22Rv1 (cell line): ENCODE measurements at regions not wholly inside any gene's neighbourhood (a gene's known extent, or its start where the extent isn't known, plus 50 kb on each side); places are given as distances from the start of the nearest gene placed in this dataset.

Source experiments
- H3K27ac ChIP-seq: fragments of 450-650 bp; 2 replicates; pipeline ENCODE4 v1.5.1; 2017
- ZFX ChIP-seq: fragments of 450-650 bp; IDR thresholded peaks from 2 replicates; pipeline ENCODE4 v1.6.1; 2017; ENCODE audit warnings: antibody characterized with exemption, borderline replicate concordance
- TF ChIP-seq, protein P1 (sequence below): fragments of 450-650 bp; IDR thresholded peaks from 2 replicates; pipeline ENCODE4 v1.5.1; 2017; ENCODE audit warnings: mild to moderate bottlenecking

DNA sequence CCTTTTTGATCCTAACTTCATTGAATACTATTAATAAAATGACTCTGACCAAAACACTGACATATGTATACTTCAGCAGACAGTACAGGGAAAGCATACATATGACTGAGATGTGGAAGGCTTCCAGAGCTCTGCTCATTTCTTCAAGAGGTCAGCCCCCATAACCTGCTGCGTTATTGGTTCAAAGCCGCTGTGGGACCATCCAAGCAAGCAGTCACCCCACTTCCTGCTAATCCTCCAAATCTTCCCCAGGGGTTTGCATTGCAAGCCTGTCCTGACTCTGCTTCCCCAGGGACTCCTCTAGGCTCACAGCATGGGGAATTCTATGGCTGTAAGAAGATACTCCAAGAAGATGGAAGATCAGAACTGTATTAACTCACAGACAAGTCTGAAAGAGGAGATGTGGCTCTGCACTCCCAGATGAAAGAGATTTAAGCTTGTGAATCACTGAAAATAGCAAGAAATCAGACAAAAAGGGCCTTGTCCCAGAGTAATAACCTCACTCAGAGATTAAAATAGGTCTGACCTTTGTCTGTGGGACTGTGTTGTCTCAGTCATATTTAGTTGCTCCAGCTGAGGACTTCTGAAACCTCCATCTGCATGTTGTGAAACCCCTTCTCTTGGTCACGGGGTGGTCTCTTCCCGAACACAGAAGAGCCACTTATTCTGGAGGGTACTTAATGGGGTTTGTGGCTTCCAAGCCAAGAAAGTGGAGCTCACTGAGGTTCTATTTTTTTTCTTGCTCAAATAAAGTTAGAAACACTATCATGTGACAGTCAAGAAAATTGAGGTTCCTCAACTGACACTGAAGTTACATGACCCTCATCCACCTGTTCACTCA, 101.5 kb upstream of the MARCKS start:
- no peak overlapping the region for H3K27ac ChIP-seq
- TF ChIP-seq, protein P1, sequence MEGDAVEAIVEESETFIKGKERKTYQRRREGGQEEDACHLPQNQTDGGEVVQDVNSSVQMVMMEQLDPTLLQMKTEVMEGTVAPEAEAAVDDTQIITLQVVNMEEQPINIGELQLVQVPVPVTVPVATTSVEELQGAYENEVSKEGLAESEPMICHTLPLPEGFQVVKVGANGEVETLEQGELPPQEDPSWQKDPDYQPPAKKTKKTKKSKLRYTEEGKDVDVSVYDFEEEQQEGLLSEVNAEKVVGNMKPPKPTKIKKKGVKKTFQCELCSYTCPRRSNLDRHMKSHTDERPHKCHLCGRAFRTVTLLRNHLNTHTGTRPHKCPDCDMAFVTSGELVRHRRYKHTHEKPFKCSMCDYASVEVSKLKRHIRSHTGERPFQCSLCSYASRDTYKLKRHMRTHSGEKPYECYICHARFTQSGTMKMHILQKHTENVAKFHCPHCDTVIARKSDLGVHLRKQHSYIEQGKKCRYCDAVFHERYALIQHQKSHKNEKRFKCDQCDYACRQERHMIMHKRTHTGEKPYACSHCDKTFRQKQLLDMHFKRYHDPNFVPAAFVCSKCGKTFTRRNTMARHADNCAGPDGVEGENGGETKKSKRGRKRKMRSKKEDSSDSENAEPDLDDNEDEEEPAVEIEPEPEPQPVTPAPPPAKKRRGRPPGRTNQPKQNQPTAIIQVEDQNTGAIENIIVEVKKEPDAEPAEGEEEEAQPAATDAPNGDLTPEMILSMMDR, result no peak
- no peak for TF ChIP-seq ZFX

DNA sequence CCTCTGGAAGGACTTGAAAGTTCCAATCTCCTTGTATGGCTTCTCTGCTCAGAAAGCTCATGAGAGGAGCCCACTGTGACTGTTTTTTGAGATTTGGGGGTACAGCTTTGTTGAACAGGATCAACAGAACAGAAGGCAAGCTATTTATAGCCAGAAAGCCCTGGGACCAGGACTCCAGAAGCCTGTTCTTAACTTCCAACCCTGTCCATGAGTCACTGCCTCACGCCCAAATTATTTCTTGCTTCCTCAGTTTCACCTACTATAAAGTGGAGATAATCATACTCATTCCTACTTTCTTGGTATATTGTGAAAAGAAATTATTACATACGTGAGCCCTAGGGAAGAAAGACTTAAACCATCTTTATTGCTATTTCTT, 100.9 kb upstream of the MARCKS start:
- no peak overlapping the region for H3K27ac ChIP-seq
- no peak for TF ChIP-seq ZFX
- TF ChIP-seq, protein P1, result no peak

DNA sequence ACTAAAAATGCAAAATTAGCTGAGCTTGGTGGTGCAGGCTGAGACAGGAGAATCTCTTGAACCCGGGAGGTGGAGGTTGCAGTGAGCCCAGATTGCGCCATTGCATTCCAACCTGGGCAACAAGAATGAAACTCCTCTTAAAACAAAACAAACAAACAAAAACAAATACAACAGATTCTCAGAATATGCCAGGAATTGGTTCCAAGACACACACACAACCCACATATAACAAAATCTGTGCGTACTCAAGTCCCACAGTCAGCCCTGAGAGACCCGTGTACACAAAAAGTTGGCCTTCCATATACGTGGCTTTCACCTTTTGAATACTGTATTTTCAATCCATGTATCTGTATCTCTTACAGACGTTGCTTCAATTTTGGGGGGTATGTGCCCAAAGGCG, 98.9 kb upstream of the MARCKS start:
- no peak overlapping the region for H3K27ac ChIP-seq
- TF ChIP-seq ZFX, result no peak
- TF ChIP-seq, protein P1, result no peak

DNA sequence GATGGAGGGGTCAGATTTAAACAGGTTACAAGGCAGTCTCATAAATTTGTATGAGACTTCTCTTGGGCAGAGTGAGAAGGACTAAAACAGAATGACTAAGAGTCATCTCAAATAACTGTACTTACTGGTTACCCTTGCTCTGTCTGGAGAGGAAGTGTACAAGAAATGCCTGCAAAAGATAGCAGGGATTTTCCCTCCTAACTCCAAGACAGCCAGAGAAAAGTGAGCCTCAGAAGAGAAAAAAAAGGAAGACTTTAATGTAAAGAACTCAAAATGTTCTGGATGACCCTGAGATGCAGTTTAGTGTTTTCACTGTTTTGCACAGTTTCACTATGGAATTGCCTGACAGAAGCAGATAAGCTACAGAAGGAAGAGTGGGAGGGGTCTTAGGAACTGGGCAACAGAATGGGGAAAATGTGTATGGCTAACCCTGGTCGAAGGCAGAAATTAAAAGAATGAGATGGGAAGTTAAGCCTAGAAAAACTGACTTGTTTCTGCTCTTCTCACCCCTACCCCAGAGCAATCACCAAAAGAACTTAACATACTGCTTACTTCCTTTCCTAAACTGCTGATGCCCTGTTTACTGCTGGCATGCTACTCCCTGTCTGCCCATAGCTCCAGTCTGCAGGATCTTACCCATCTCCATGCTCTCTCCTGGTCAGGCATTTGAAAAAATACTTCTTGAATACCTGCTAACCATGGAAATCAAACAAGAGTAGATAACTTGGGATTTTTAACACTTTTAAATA, 98.1 kb upstream of the MARCKS start:
- H3K27ac ChIP-seq, result no peak overlapping the region

DNA sequence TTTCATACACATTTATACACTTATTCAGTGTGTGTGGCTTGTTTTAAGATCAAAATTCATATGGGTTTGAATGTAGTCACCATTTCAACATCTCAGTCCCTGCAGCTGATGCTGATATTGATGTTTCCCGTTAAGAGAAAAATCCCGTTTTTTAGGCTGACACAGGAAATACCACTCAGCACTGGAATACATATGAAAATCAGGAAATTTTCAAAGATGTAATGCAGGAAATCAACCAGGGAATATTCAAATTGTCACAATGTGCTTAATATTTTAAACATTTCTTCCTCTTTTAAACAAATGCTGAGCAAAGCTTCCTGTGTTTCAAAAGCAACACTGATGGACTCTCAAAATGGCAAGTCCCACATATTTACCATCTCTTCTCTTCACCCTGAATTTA, 94.5 kb upstream of the MARCKS start:
- no peak overlapping the region for H3K27ac ChIP-seq
- TF ChIP-seq ZFX, result no peak
- TF ChIP-seq, protein P1, result no peak

More for the DNA sequence above, 98.1 kb upstream of the MARCKS start:
- no peak for TF ChIP-seq ZFX
- TF ChIP-seq, protein P1, result no peak

DNA sequence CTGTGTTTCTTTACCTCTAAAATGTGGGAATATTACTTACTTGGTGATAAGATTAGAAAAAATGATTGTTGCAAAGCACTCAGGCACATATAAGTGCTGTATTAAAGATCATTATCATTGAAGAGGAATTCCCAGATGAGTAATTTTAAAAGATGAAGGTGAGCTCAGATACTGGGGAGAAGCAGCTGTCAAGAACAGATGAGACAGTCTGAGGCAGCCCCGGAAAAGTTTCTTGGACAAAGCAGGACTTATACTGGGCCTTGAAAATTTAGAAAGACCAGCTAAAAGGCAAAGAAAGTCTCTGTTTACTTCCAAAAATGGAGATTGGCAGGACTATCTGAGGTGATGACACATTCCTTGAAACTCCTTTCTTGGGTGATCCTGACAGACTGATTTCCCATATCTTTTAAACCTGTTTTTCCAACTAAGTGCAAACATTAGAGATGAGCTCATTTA, 93.8 kb upstream of the MARCKS start:
- TF ChIP-seq, protein P1, result no peak
- no peak for TF ChIP-seq ZFX
- H3K27ac ChIP-seq, result no peak overlapping the region

DNA sequence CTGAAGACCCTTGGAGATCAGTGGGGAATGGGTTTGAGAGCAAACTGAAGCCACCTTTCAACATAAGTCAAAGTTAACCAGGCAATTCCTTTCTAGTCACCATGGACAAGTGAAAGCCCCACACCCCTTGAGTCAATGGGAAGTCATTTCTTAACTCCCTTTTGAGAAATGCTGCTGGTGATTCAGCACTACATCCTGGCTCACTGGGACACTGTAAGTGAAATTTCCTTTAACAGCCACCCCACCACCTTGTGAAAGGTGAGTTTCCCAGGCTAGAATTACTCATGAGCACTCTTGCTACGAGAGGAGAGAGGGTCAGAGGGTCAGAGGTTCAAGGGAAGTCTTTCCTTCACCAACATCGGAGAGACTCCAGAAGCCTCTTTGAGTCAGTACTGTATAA, 93.3 kb upstream of the MARCKS start:
- H3K27ac ChIP-seq, result no peak overlapping the region
- TF ChIP-seq, protein P1, result no peak
- TF ChIP-seq ZFX, result no peak
